GM23338 (cell line): ENCODE measurements at regions not wholly inside any gene's neighbourhood (a gene's known extent, or its start where the extent isn't known, plus 50 kb on each side); places are given as distances from the start of the nearest gene placed in this dataset.

Experiments used
- ATAC-seq: fragments of 200-7000 bp; cut with Tn5 transposase; 3 replicates; pipeline ENCODE4 v1.9.1; 2020
- DNase-seq: peaks from one replicate; pipeline ENCODE4 v3.0.0-alpha.2; 2015; ENCODE audit warnings: low spot score
- H2AFZ ChIP-seq: fragments of 200-600 bp; sonication (generic); 2 replicates; pipeline ENCODE4 v1.8.0; 2016; ENCODE audit warnings: antibody characterized with exemption, mild to moderate bottlenecking, moderate library complexity
- H3F3A ChIP-seq: fragments of 200-600 bp; sonication (generic); replicated peaks from 2 replicates; pipeline ENCODE4 v1.8.0; 2017; ENCODE audit warnings: antibody characterized with exemption, mixed run types, low read depth
- H3K27ac ChIP-seq: fragments of 200-600 bp; sonication (generic); 2 replicates; pipeline ENCODE4 v1.6.1; 2016; ENCODE audit warnings: low read depth
- H3K27me3 ChIP-seq: fragments of 200-600 bp; sonication (generic); 2 replicates; pipeline ENCODE4 v1.8.0; 2016; ENCODE audit warnings: mild to moderate bottlenecking, mixed run types, moderate library complexity; ENCODE audit not compliant: insufficient read depth
- H3K36me3 ChIP-seq: fragments of 200-600 bp; sonication (generic); 2 replicates; pipeline ENCODE4 v1.8.0; 2016; ENCODE audit warnings: mild to moderate bottlenecking; ENCODE audit not compliant: insufficient read depth
- H3K4me1 ChIP-seq: fragments of 200-600 bp; sonication (generic); 2 replicates; pipeline ENCODE4 v1.8.0; 2016; ENCODE audit warnings: mild to moderate bottlenecking, moderate library complexity; ENCODE audit not compliant: insufficient read depth
- H3K4me2 ChIP-seq: fragments of 200-600 bp; sonication (generic); 2 replicates; pipeline ENCODE4 v1.7.1; 2017; ENCODE audit warnings: mixed run types
- H3K4me3 ChIP-seq: fragments of 200-600 bp; sonication (generic); 2 replicates; pipeline ENCODE4 v1.6.1; 2016; ENCODE audit warnings: mixed run types
- H3K79me2 ChIP-seq: fragments of 200-600 bp; sonication (generic); replicated peaks from 2 replicates; pipeline ENCODE4 v1.8.0; 2017; ENCODE audit warnings: mild to moderate bottlenecking; ENCODE audit not compliant: insufficient read depth
- H3K9me2 ChIP-seq: fragments of 200-600 bp; sonication (generic); 2 replicates; pipeline ENCODE4 v1.8.0; 2017; ENCODE audit not compliant: insufficient read depth
- H4K20me1 ChIP-seq: fragments of 200-600 bp; sonication (generic); replicated peaks from 2 replicates; pipeline ENCODE4 v1.8.0; 2017; ENCODE audit warnings: mild to moderate bottlenecking; ENCODE audit not compliant: insufficient read depth
- H3K27ac Mint-ChIP-seq: 2 replicates; pipeline ENCODE4 v1.8.0; 2020; ENCODE audit warnings: inconsistent platforms, mild to moderate bottlenecking, moderate library complexity, mixed read lengths
- H3K27me3 Mint-ChIP-seq: 3 replicates; pipeline ENCODE4 v1.8.0; 2022; ENCODE audit warnings: low read depth, mild to moderate bottlenecking, moderate library complexity, mixed read lengths, inconsistent platforms; ENCODE audit not compliant: insufficient read depth, poor library complexity
- H3K36me3 Mint-ChIP-seq: 3 replicates; pipeline ENCODE4 v1.8.0; 2021; ENCODE audit warnings: low read depth, mild to moderate bottlenecking, inconsistent platforms, moderate library complexity, mixed read lengths
- H3K4me1 Mint-ChIP-seq: 3 replicates; pipeline ENCODE4 v1.8.0; 2020; ENCODE audit warnings: mild to moderate bottlenecking, inconsistent platforms, mixed read lengths
- H3K4me3 Mint-ChIP-seq: 3 replicates; pipeline ENCODE4 v1.8.0; 2021; ENCODE audit warnings: moderate library complexity, mild to moderate bottlenecking, inconsistent platforms, mixed read lengths
- H3K9me3 Mint-ChIP-seq: 3 replicates; pipeline ENCODE4 v1.8.0; 2020; ENCODE audit warnings: moderate library complexity, mild to moderate bottlenecking, inconsistent platforms, mixed read lengths
- CREB1 ChIP-seq: fragments of 250-450 bp; sonication (Bioruptor Pico); IDR thresholded peaks from 2 replicates; pipeline ENCODE4 v1.5.0; 2020; ENCODE audit warnings: low read depth, mild to moderate bottlenecking, moderate library complexity
- CTCF ChIP-seq, 2 experiments: fragments of 200-600 bp in 1 of 2; sonication (generic) in 1 of 2; conservative IDR thresholded peaks; 2 replicates each; pipeline versions ENCODE4 v1.5.1 to v1.6.1; 2016 to 2017; ENCODE audit warnings: antibody characterized with exemption in 2 of 2, low read depth in 2 of 2, mild to moderate bottlenecking in 2 of 2, moderate library complexity in 1 of 2
- EZH2 ChIP-seq: fragments of 200-600 bp; sonication (generic); IDR thresholded peaks from one replicate; pipeline ENCODE4 v1.8.0; 2017; ENCODE audit warnings: antibody characterized with exemption, mild to moderate bottlenecking, low read depth; ENCODE audit not compliant: unreplicated experiment
- EZH2phosphoT487 ChIP-seq: fragments of 200-600 bp; sonication (generic); IDR thresholded peaks from one replicate; pipeline ENCODE4 v1.8.1; 2018; ENCODE audit warnings: antibody characterized with exemption; ENCODE audit not compliant: unreplicated experiment
- JUNB ChIP-seq: IDR thresholded peaks from one replicate; pipeline ENCODE4 v1.6.1; 2016; ENCODE audit warnings: antibody characterized with exemption; ENCODE audit not compliant: unreplicated experiment
- NANOG ChIP-seq: IDR thresholded peaks from 2 replicates; pipeline ENCODE4 v1.6.1; 2016; ENCODE audit warnings: antibody characterized with exemption, borderline replicate concordance
- POLR2AphosphoS5 ChIP-seq: IDR thresholded peaks from 2 replicates; pipeline ENCODE4 v1.6.1; 2016; ENCODE audit warnings: antibody characterized with exemption, low read depth
- STAT1 ChIP-seq: IDR thresholded peaks from one replicate; pipeline ENCODE4 v1.6.1; 2016; ENCODE audit warnings: antibody characterized with exemption; ENCODE audit not compliant: unreplicated experiment
- ZNF114 ChIP-seq: fragments of 250-450 bp; sonication (Bioruptor Pico); IDR thresholded peaks from 2 replicates; pipeline ENCODE4 v1.5.0; 2020; ENCODE audit warnings: mild to moderate bottlenecking, moderate library complexity
- ZNF331 ChIP-seq: fragments of 250-450 bp; sonication (Bioruptor Pico); IDR thresholded peaks from 2 replicates; pipeline ENCODE4 v1.5.0; 2020; ENCODE audit warnings: low read depth, mild to moderate bottlenecking, moderate library complexity
- ZNF462 ChIP-seq: fragments of 250-450 bp; sonication (Bioruptor Pico); IDR thresholded peaks from 2 replicates; pipeline ENCODE4 v1.5.0; 2020; ENCODE audit warnings: mild to moderate bottlenecking, moderate library complexity
- TF ChIP-seq, protein P1 (sequence below): IDR thresholded peaks from one replicate; pipeline ENCODE4 v1.6.1; 2018; ENCODE audit warnings: antibody characterized with exemption; ENCODE audit not compliant: unreplicated experiment
- TF ChIP-seq, protein P2 (sequence below): IDR thresholded peaks from 2 replicates; pipeline ENCODE4 v1.6.1; 2016; ENCODE audit warnings: antibody characterized with exemption

DNA sequence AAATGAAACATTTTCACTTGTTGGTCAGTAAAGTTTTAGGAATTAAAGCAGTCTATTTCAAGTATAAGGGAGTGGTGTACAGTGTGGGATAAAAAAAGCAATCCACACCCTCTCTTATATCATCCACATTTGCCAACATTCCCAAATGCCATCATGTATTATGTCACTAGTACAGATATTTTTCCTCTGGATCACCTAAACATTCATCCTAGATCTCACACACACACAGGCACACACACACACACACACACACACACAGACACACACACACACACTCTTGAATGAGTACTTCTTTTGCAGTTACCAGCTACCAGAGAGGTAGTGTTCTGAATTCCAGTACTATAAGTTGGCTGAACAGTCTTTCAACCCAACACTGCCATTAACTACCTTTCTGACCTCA is 1369.1 kb upstream of the ADGRL4 start:
- Mint-ChIP-seq H3K27me3 (peaks cover 3% of the 10 kb centered on the region), H3K9me3 (no peaks in the 10 kb centered on the region), H3K36me3 (no peaks in the 10 kb centered on the region), H3K4me3 (no peak overlapping the region), H3K4me1 (no peaks in the 10 kb centered on the region), H3K27ac (no peak overlapping the region)
- no peak overlapping the region for H3K4me3 ChIP-seq
- H4K20me1 ChIP-seq, result no peaks in the 10 kb centered on the region
- no peaks in the 10 kb centered on the region for H3K27me3 ChIP-seq
- no peak overlapping the region for H3K27ac ChIP-seq
- no peaks in the 10 kb centered on the region for H3K4me1 ChIP-seq
- no peaks in the 10 kb centered on the region for H3K79me2 ChIP-seq
- ATAC-seq (no peak), DNase-seq (no peak)
- no peak overlapping the region for H2AFZ ChIP-seq
- no peaks in the 10 kb centered on the region for H3K9me2 ChIP-seq
- no peak overlapping the region for H3K4me2 ChIP-seq
- H3K36me3 ChIP-seq, result no peaks in the 10 kb centered on the region
- H3F3A ChIP-seq, result no peaks in the 10 kb centered on the region
- TF ChIP-seq EZH2phosphoT487 (no peak), ZNF114 (no peak), STAT1 (no peak), CTCF (conservative IDR thresholded peaks at IDR 0.05; ENCODE audit: low read depth in 2 of 2) (no peak), ZNF331 (CRISPR knock-in tag) (no peak), POLR2AphosphoS5 (no peak), EZH2 (no peak), JUNB (no peak), CREB1 (CRISPR knock-in tag) (no peak), NANOG (no peak), ZNF462 (CRISPR knock-in tag) (no peak)
- TF ChIP-seq, protein P1, sequence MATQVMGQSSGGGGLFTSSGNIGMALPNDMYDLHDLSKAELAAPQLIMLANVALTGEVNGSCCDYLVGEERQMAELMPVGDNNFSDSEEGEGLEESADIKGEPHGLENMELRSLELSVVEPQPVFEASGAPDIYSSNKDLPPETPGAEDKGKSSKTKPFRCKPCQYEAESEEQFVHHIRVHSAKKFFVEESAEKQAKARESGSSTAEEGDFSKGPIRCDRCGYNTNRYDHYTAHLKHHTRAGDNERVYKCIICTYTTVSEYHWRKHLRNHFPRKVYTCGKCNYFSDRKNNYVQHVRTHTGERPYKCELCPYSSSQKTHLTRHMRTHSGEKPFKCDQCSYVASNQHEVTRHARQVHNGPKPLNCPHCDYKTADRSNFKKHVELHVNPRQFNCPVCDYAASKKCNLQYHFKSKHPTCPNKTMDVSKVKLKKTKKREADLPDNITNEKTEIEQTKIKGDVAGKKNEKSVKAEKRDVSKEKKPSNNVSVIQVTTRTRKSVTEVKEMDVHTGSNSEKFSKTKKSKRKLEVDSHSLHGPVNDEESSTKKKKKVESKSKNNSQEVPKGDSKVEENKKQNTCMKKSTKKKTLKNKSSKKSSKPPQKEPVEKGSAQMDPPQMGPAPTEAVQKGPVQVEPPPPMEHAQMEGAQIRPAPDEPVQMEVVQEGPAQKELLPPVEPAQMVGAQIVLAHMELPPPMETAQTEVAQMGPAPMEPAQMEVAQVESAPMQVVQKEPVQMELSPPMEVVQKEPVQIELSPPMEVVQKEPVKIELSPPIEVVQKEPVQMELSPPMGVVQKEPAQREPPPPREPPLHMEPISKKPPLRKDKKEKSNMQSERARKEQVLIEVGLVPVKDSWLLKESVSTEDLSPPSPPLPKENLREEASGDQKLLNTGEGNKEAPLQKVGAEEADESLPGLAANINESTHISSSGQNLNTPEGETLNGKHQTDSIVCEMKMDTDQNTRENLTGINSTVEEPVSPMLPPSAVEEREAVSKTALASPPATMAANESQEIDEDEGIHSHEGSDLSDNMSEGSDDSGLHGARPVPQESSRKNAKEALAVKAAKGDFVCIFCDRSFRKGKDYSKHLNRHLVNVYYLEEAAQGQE, result no peak
- TF ChIP-seq, protein P2, sequence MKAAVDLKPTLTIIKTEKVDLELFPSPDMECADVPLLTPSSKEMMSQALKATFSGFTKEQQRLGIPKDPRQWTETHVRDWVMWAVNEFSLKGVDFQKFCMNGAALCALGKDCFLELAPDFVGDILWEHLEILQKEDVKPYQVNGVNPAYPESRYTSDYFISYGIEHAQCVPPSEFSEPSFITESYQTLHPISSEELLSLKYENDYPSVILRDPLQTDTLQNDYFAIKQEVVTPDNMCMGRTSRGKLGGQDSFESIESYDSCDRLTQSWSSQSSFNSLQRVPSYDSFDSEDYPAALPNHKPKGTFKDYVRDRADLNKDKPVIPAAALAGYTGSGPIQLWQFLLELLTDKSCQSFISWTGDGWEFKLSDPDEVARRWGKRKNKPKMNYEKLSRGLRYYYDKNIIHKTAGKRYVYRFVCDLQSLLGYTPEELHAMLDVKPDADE, result no peak
